A673 (cell line): ENCODE measurements at regions not wholly inside any gene's neighbourhood (a gene's known extent, or its start where the extent isn't known, plus 50 kb on each side); places are given as distances from the start of the nearest gene placed in this dataset.

ENCODE experiments used
- EZH2 ChIP-seq: fragments of 200-600 bp; sonication (generic); IDR thresholded peaks from 2 replicates; pipeline ENCODE4 v1.6.1; 2017; ENCODE audit warnings: borderline replicate concordance, low read depth, mild to moderate bottlenecking, mixed read lengths, antibody characterized with exemption, low read length; ENCODE audit not compliant: poor library complexity, severe bottlenecking
- TF ChIP-seq, protein P1 (sequence below): fragments of 300-800, 200-600 bp; sonication (generic); conservative IDR thresholded peaks from 2 replicates; pipeline ENCODE4 v1.5.1; 2017; ENCODE audit warnings: low read depth, mild to moderate bottlenecking, antibody characterized with exemption, low read length, moderate library complexity, mixed read lengths

- no peak for TF ChIP-seq EZH2
- TF ChIP-seq, protein P1, sequence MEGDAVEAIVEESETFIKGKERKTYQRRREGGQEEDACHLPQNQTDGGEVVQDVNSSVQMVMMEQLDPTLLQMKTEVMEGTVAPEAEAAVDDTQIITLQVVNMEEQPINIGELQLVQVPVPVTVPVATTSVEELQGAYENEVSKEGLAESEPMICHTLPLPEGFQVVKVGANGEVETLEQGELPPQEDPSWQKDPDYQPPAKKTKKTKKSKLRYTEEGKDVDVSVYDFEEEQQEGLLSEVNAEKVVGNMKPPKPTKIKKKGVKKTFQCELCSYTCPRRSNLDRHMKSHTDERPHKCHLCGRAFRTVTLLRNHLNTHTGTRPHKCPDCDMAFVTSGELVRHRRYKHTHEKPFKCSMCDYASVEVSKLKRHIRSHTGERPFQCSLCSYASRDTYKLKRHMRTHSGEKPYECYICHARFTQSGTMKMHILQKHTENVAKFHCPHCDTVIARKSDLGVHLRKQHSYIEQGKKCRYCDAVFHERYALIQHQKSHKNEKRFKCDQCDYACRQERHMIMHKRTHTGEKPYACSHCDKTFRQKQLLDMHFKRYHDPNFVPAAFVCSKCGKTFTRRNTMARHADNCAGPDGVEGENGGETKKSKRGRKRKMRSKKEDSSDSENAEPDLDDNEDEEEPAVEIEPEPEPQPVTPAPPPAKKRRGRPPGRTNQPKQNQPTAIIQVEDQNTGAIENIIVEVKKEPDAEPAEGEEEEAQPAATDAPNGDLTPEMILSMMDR: no peak
These were observed 456.8 kb downstream of the PRR32 start for GRCh38 chrX:127276326-127276725.
